PC-9 (cell line): ENCODE measurements at regions not wholly inside any gene's neighbourhood (a gene's known extent, or its start where the extent isn't known, plus 50 kb on each side); places are given as distances from the start of the nearest gene placed in this dataset.

ENCODE experiments used
- BruUV-seq: library from RNA; stranded (reverse); fragments of 400-500 nt; replicated peaks from 2 replicates; lab custom pipeline; 2021; lab: Mats Ljungman, UMichigan
- CTCF ChIA-PET: fragments of 300-600 bp; sonication (Branson Sonifier 250); formaldehyde crosslinking; loops from one replicate; lab custom pipeline; 2022; ENCODE audit warnings: antibody characterized with exemption; lab: Charles Lee
- POLR2A ChIA-PET: fragments of 300-600 bp; sonication (Branson Sonifier 250); formaldehyde crosslinking; loops from one replicate; lab custom pipeline; 2022; ENCODE audit warnings: antibody characterized with exemption; ENCODE audit not compliant: unreplicated experiment; lab: Charles Lee
- DNase-seq, 2 experiments: peaks; one replicate each; pipeline versions ENCODE4 v3.0.0 to v3.0.0-alpha.2; 2015 to 2022; ENCODE audit warnings: mixed read lengths in 1 of 2
- H2AFZ ChIP-seq: fragments of 200-600 bp; sonication (generic); 2 replicates; pipeline ENCODE4 v1.8.1; 2017; ENCODE audit warnings: antibody characterized with exemption
- H3F3A ChIP-seq: fragments of 200-600 bp; sonication (generic); 2 replicates; pipeline ENCODE4 v1.8.1; 2017; ENCODE audit warnings: antibody characterized with exemption, mild to moderate bottlenecking, low read depth; ENCODE audit not compliant: insufficient read depth
- H3K27ac ChIP-seq: fragments of 200-600 bp; sonication (generic); 2 replicates; pipeline ENCODE4 v1.6.1; 2016; ENCODE audit warnings: mixed run types
- H3K27me3 ChIP-seq: fragments of 200-600 bp; sonication (generic); 2 replicates; pipeline ENCODE4 v1.6.1; 2016; ENCODE audit warnings: low read depth, mixed run types; ENCODE audit not compliant: insufficient read depth
- H3K36me3 ChIP-seq: fragments of 200-600 bp; sonication (generic); 2 replicates; pipeline ENCODE4 v1.6.1; 2016; ENCODE audit warnings: low read depth, mixed run types
- H3K4me1 ChIP-seq: fragments of 200-600 bp; sonication (generic); replicated peaks from 2 replicates; pipeline ENCODE4 v1.6.1; 2016; ENCODE audit warnings: mixed run types; ENCODE audit not compliant: insufficient read depth
- H3K4me2 ChIP-seq: fragments of 200-600 bp; sonication (generic); 2 replicates; pipeline ENCODE4 v1.6.1; 2017; ENCODE audit warnings: mixed run types
- H3K4me3 ChIP-seq: fragments of 200-600 bp; sonication (generic); 2 replicates; pipeline ENCODE4 v1.6.1; 2016; ENCODE audit warnings: mixed run types
- H3K79me2 ChIP-seq: fragments of 200-600 bp; sonication (generic); 2 replicates; pipeline ENCODE4 v1.6.1; 2017; ENCODE audit warnings: low read depth, mixed run types
- H3K9me2 ChIP-seq: fragments of 200-600 bp; sonication (generic); 2 replicates; pipeline ENCODE4 v1.8.1; 2017; ENCODE audit warnings: mild to moderate bottlenecking; ENCODE audit not compliant: insufficient read depth
- H3K9me3 ChIP-seq: fragments of 200-600 bp; sonication (generic); 2 replicates; pipeline ENCODE4 v1.8.1; 2016; ENCODE audit warnings: low read depth; ENCODE audit not compliant: insufficient read depth
- H4K20me1 ChIP-seq: fragments of 200-600 bp; sonication (generic); 2 replicates; pipeline ENCODE4 v1.8.1; 2017; ENCODE audit not compliant: insufficient read depth
- EZH2 ChIP-seq: fragments of 200-600 bp; sonication (generic); IDR thresholded peaks from 2 replicates; pipeline ENCODE4 v1.8.0; 2017; ENCODE audit warnings: antibody characterized with exemption, low read depth
- intact Hi-C: fragments of 100-400 bp; cut with micrococcal nuclease; formaldehyde crosslinking; loops from one replicate; pipeline ENCODE4 v1.10.0; 2022; ENCODE audit not compliant: unreplicated experiment
- TF ChIP-seq, protein P1 (sequence below): fragments of 200-600 bp; sonication (generic); conservative IDR thresholded peaks from 2 replicates; pipeline ENCODE4 v1.6.1; 2017; ENCODE audit warnings: mixed run types, antibody characterized with exemption, mild to moderate bottlenecking, moderate library complexity

DNA sequence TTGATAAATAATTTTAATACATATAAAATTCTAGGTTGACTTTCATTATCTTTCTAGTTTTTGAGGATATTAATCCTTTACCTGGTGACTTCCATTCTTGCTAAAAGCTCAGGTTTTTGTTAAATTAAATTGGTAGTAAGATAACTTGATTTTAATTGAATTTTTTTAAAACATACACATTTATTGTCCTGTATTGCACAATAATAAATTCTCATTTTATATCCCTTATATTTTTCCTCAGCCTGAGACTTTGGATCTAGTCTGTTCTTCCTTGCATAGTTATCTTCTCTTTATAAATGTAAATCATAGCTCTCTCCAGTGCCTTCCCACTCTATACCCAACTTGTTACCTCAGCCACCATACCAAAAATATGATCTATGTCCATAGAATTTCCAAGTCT lies 212.9 kb upstream of the CNTNAP2 start:
- CTCF ChIA-PET, result no interaction called here
- BruUV-seq, result no TSS peak
- Histone ChIP-seq H3K27me3 (no peaks in the 10 kb centered on the region), H3F3A (no peaks in the 10 kb centered on the region), H4K20me1 (no peaks in the 10 kb centered on the region), H3K4me2 (no peak overlapping the region), H3K27ac (no peak overlapping the region), H3K9me3 (no peaks in the 10 kb centered on the region), H2AFZ (no peak overlapping the region), H3K79me2 (no peaks in the 10 kb centered on the region), H3K4me3 (no peak overlapping the region), H3K36me3 (no peaks in the 10 kb centered on the region), H3K9me2 (no peaks in the 10 kb centered on the region), H3K4me1 (no peaks in the 10 kb centered on the region)
- TF ChIP-seq EZH2, result no peak
- TF ChIP-seq, protein P1, sequence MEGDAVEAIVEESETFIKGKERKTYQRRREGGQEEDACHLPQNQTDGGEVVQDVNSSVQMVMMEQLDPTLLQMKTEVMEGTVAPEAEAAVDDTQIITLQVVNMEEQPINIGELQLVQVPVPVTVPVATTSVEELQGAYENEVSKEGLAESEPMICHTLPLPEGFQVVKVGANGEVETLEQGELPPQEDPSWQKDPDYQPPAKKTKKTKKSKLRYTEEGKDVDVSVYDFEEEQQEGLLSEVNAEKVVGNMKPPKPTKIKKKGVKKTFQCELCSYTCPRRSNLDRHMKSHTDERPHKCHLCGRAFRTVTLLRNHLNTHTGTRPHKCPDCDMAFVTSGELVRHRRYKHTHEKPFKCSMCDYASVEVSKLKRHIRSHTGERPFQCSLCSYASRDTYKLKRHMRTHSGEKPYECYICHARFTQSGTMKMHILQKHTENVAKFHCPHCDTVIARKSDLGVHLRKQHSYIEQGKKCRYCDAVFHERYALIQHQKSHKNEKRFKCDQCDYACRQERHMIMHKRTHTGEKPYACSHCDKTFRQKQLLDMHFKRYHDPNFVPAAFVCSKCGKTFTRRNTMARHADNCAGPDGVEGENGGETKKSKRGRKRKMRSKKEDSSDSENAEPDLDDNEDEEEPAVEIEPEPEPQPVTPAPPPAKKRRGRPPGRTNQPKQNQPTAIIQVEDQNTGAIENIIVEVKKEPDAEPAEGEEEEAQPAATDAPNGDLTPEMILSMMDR, result no peak
- DNase-seq, result no peak
- POLR2A ChIA-PET, result no interaction called here
- intact Hi-C loops, result no loop called here

DNA sequence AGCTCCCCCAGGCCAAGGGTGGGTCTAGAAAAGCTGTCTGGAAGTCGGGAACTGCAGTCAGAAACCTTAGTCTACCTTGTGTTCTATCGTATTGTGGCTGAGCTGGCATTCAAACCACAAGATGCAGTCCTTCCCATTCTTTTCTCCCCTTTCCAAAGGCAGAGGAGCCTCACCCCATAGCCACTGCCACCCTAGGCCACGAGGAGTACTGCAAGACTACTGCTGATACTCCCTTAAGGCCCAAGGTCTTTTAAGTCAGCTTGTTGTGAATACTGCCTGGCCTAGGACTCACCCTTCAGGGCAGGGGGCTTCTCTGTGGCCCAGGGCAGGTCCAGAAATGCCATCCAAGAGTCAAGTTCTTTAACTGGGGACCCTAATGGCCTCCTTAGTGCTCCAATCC lies 214.5 kb upstream of the CNTNAP2 start:
- no peak for DNase-seq
- Histone ChIP-seq H3K4me1 (no peaks in the 10 kb centered on the region), H3K27me3 (no peaks in the 10 kb centered on the region), H3K79me2 (no peaks in the 10 kb centered on the region), H3F3A (no peaks in the 10 kb centered on the region), H3K36me3 (no peaks in the 10 kb centered on the region), H3K9me2 (no peaks in the 10 kb centered on the region), H2AFZ (no peak overlapping the region), H3K9me3 (no peaks in the 10 kb centered on the region), H3K4me3 (no peak overlapping the region), H3K4me2 (no peak overlapping the region), H4K20me1 (no peaks in the 10 kb centered on the region), H3K27ac (no peak overlapping the region)
- BruUV-seq, result no TSS peak
- ChIA-PET POLR2A (no interaction called here), CTCF (no interaction called here)
- TF ChIP-seq, protein P1, result no peak
- TF ChIP-seq EZH2, result no peak
- intact Hi-C loops, result no loop called here

DNA sequence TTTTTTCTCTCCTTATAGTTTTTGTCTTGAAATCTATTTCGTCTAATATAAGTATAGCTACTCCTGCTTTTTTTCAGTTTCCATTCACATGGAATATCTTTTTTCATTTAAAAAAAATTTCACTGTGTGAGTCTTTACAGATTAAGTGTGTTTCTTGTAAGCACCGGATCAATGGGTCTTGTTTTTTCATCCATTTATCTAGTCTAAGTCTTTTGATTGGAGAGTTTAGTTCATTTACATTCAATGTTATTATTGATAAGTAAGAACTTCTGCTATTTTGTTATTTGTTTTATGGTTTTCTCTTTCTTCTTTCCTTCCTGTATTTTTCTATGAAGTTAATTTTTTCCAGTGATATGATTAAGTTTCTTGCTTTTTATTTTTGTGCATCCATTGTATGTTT lies 216.7 kb upstream of the CNTNAP2 start:
- no peaks in the 10 kb centered on the region for H3K9me3 ChIP-seq
- CTCF ChIA-PET, result no interaction called here
- no peak overlapping the region for H3K4me3 ChIP-seq
- no TSS peak for BruUV-seq
- no peak overlapping the region for H2AFZ ChIP-seq
- POLR2A ChIA-PET, result no interaction called here
- no peaks in the 10 kb centered on the region for H3K79me2 ChIP-seq
- no peaks in the 10 kb centered on the region for H3K27me3 ChIP-seq
- TF ChIP-seq EZH2, result no peak
- TF ChIP-seq, protein P1, result no peak
- no peaks in the 10 kb centered on the region for H4K20me1 ChIP-seq
- no peak overlapping the region for H3K27ac ChIP-seq
- DNase-seq, result no peak
- H3K4me1 ChIP-seq, result no peaks in the 10 kb centered on the region
- H3K9me2 ChIP-seq, result no peaks in the 10 kb centered on the region
- no peak overlapping the region for H3K4me2 ChIP-seq
- no peaks in the 10 kb centered on the region for H3K36me3 ChIP-seq
- intact Hi-C loops, result no loop called here
- no peaks in the 10 kb centered on the region for H3F3A ChIP-seq
